Skeletal muscle tissue (tissue), 3 donors: ENCODE measurements at regions not wholly inside any gene's neighbourhood (a gene's known extent, or its start where the extent isn't known, plus 50 kb on each side); places are given as distances from the start of the nearest gene placed in this dataset.
"Not testable (repeated sequence)": the region's sequence is repeated elsewhere in the genome, so short reads cannot be mapped to it uniquely, and the experiment has no call there.

Experiments used
- H3K27ac ChIP-seq: one replicate; pipeline ENCODE4 v1.7.0; 2013; ENCODE audit warnings: mild to moderate bottlenecking, low read depth, low read length, inconsistent platforms
- H3K27me3 ChIP-seq, 3 donors: one replicate each; pipeline ENCODE4 v1.7.0; 2013; ENCODE audit warnings: low read length in 3 of 3; ENCODE audit not compliant: control insufficient read depth in 3 of 3, insufficient read depth in 3 of 3
- H3K36me3 ChIP-seq, 3 donors: one replicate each; pipeline ENCODE4 v1.7.0; 2013; ENCODE audit warnings: low read length in 3 of 3; ENCODE audit not compliant: control insufficient read depth in 3 of 3, insufficient read depth in 3 of 3
- H3K4me1 ChIP-seq, 3 donors: one replicate each; pipeline ENCODE4 v1.7.0; 2013; ENCODE audit warnings: low read length in 3 of 3, mild to moderate bottlenecking in 3 of 3; ENCODE audit not compliant: control insufficient read depth in 3 of 3, insufficient read depth in 3 of 3
- H3K4me3 ChIP-seq, 3 donors: one replicate each; pipeline ENCODE4 v1.7.0; 2013; ENCODE audit warnings: low read length in 3 of 3
- H3K9ac ChIP-seq, 3 donors: one replicate each; pipeline ENCODE4 v1.7.0; 2013; ENCODE audit warnings: low read length in 3 of 3, mild to moderate bottlenecking in 3 of 3, moderate library complexity in 2 of 3, low read depth in 1 of 3
- H3K9me3 ChIP-seq, 3 donors: one replicate each; pipeline ENCODE4 v1.7.0; 2013; ENCODE audit warnings: low read length in 3 of 3; ENCODE audit not compliant: control insufficient read depth in 3 of 3
- donor health status: Osteomylitis.

- Histone ChIP-seq H3K36me3 (no peaks in the 10 kb centered on the region), H3K9ac (no peak overlapping the region), H3K4me1 (peaks cover 0 to 2% (median 2%) of the 10 kb centered on the region in 3 donors), H3K4me3 (no peak overlapping the region), H3K27ac (no peak overlapping the region), H3K9me3 (no peaks in the 10 kb centered on the region), H3K27me3 (no peaks in the 10 kb centered on the region)
Measured at GRCh38 chr14:37870632-37871346, 275.4 kb downstream of the TTC6 start.

DNA sequence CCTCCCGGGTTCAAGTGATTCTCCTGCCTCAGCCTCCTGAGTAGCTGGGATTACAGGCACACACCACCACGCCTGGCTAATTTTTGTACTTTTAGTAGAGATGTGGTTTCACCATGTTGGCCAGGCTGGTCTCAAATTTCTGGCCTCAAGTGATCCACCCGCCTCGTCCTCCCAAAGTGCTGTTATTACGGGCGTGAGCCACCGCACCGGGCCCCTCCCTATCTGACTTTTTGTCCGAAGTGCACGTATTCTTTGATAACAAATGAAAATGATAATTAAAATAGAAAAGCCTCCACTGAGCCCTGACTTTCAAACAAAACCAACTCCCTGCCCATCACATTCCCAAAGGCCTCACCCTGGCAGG is 278.6 kb downstream of the TTC6 start:
- not testable (repeated sequence) for H3K9me3 ChIP-seq, H3K27ac ChIP-seq, H3K27me3 ChIP-seq, H3K9ac ChIP-seq, H3K36me3 ChIP-seq, H3K4me1 ChIP-seq, H3K4me3 ChIP-seq

- H3K27ac ChIP-seq = no peak overlapping the region
- peaks cover 0 to 2% (median 2%) of the 10 kb centered on the region in 3 donors for H3K4me1 ChIP-seq
- no peaks in the 10 kb centered on the region for H3K27me3 ChIP-seq
- peak overlapping the region in 1 of 3 donors; percentile 35 for H3K4me3 ChIP-seq
- no peak overlapping the region for H3K9ac ChIP-seq
- no peaks in the 10 kb centered on the region for H3K36me3 ChIP-seq
- no peaks in the 10 kb centered on the region for H3K9me3 ChIP-seq
Measured at GRCh38 chr14:37874429-37875109, 279.1 kb downstream of the TTC6 start.

GRCh38 chr14:37888234-37888633 is 292.8 kb downstream of the TTC6 start:
- Histone ChIP-seq H3K27ac (no peak overlapping the region), H3K36me3 (no peaks in the 10 kb centered on the region), H3K9me3 (no peaks in the 10 kb centered on the region), H3K4me1 (peaks cover 0 to 5% (median 3%) of the 10 kb centered on the region in 3 donors), H3K27me3 (no peaks in the 10 kb centered on the region), H3K9ac (no peak overlapping the region), H3K4me3 (no peak overlapping the region)

- H3K9ac ChIP-seq = no peak overlapping the region
- H3K4me1 ChIP-seq = peaks cover 0 to 5% (median 3%) of the 10 kb centered on the region in 3 donors
- H3K4me3 ChIP-seq = no peak overlapping the region
- no peaks in the 10 kb centered on the region for H3K9me3 ChIP-seq
- H3K27ac ChIP-seq = no peak overlapping the region
- no peaks in the 10 kb centered on the region for H3K27me3 ChIP-seq
- no peaks in the 10 kb centered on the region for H3K36me3 ChIP-seq
Measured at GRCh38 chr14:37889087-37889486, 293.7 kb downstream of the TTC6 start.

DNA sequence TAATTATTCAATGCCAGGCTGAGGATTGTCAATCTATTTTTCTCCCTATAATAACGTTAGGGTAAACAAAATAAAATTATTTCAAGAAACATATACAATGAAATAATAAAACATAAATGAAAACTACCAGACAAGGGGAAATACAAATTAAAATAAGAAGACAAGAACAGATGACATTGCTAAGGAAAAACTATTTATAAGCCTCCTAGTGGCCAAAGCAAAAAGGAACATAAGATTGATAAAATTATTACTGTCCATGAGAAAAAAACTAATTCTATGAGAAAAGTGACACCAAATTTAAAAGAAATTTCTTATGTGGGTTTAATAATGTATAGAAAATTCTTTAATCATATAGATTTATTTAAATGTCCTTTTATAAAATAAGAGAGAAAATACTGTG is 294.7 kb downstream of the TTC6 start:
- Histone ChIP-seq H3K27me3 (no peaks in the 10 kb centered on the region), H3K27ac (no peak overlapping the region), H3K9ac (no peak overlapping the region), H3K4me1 (peaks cover 0 to 5% (median 3%) of the 10 kb centered on the region in 3 donors), H3K4me3 (no peak overlapping the region), H3K9me3 (no peaks in the 10 kb centered on the region), H3K36me3 (no peaks in the 10 kb centered on the region)

- not testable (repeated sequence) for H3K27me3 ChIP-seq, H3K4me1 ChIP-seq, H3K36me3 ChIP-seq, H3K9ac ChIP-seq, H3K4me3 ChIP-seq, H3K27ac ChIP-seq, H3K9me3 ChIP-seq
Measured at GRCh38 chr14:37891500-37891899, 296.1 kb downstream of the TTC6 start.

DNA sequence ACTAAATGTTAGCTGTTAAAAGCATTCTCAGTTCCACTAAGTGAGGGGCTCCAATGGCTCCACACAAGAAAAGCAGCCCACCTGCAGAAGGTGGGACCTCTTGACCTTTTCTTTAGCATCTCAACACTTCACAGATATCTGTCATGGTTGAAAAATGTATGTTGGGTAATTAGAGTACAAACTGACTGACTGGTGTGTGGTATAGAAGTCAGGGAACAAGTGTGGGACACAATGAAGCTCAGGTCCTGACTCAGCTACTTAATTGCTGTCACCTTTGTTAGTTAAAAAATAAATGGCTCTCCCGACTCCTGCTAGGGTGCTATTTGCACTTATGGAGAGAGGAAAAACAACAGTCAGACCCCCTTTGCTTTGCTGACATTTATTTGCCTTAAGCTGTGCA is 299.0 kb downstream of the TTC6 start:
- no peak overlapping the region for H3K9ac ChIP-seq
- H3K27me3 ChIP-seq = no peaks in the 10 kb centered on the region
- H3K4me3 ChIP-seq = no peak overlapping the region
- H3K36me3 ChIP-seq = no peaks in the 10 kb centered on the region
- no peak overlapping the region for H3K27ac ChIP-seq
- H3K4me1 ChIP-seq = no peaks in the 10 kb centered on the region
- no peaks in the 10 kb centered on the region for H3K9me3 ChIP-seq

GRCh38 chr14:37899365-37899764 is 303.9 kb downstream of the TTC6 start:
- no peaks in the 10 kb centered on the region for H3K27me3 ChIP-seq
- H3K4me1 ChIP-seq = peaks cover 0 to 4% (median 0%) of the 10 kb centered on the region in 3 donors
- H3K4me3 ChIP-seq = no peak overlapping the region
- no peak overlapping the region for H3K27ac ChIP-seq
- no peaks in the 10 kb centered on the region for H3K9me3 ChIP-seq
- H3K36me3 ChIP-seq = no peaks in the 10 kb centered on the region
- H3K9ac ChIP-seq = no peak overlapping the region

DNA sequence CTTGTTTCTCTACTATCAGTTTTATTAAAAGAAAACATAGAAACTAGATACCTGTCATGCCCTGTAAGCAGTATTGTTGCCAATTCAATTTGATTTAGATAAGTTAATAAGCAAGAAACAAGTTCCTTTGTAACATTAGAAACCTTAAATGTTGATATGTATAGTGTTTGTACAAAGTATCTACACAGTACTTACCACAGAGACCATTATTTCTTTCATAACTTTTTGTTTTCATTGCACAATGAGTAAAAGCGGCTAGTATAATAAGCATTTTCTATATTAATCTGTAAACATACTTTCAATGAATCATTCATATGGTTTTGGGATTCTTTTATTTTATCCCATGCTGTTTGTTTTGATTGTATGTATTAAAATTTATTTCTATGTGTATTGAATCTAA is 305.1 kb downstream of the TTC6 start:
- H3K36me3 ChIP-seq = no peaks in the 10 kb centered on the region
- H3K27ac ChIP-seq = no peak overlapping the region
- H3K4me3 ChIP-seq = no peak overlapping the region
- H3K4me1 ChIP-seq = peaks cover 0 to 4% (median 0%) of the 10 kb centered on the region in 3 donors
- H3K27me3 ChIP-seq = no peaks in the 10 kb centered on the region
- no peaks in the 10 kb centered on the region for H3K9me3 ChIP-seq
- no peak overlapping the region for H3K9ac ChIP-seq
